ENCODE measurements at regions not wholly inside any gene's neighbourhood (a gene's known extent, or its start where the extent isn't known, plus 50 kb on each side); places are given as distances from the start of the nearest gene placed in this dataset.

- TF ChIP-seq HDGF (IDR thresholded peaks at IDR 0.05; ENCODE audit: borderline replicate concordance) (no peak), BHLHE40 (IDR thresholded peaks at IDR 0.05; ENCODE audit: borderline replicate concordance) (no peak), FOXM1 (IDR thresholded peaks at IDR 0.05; ENCODE audit: borderline replicate concordance) (no peak), ELF4 (IDR thresholded peaks at IDR 0.05) (no peak)
Measured at GRCh38 chr2:217097346-217097745, 237.5 kb upstream of the TNP1 start.

All from HEK293T (cell line).